SK-N-SH treated with all-trans-retinoic acid at 6 μM for 48 hours (cell line): ENCODE measurements at regions not wholly inside any gene's neighbourhood (a gene's known extent, or its start where the extent isn't known, plus 50 kb on each side); places are given as distances from the start of the nearest gene placed in this dataset.

Experiments
- ATAC-seq: fragments of 200-7000 bp; cut with Tn5 transposase; 3 replicates; pipeline ENCODE4 v1.9.1; 2020; ENCODE audit warnings: mild to moderate bottlenecking, moderate library complexity
- CSDC2 ChIP-seq: fragments of 250-450 bp; sonication (Bioruptor Pico); IDR thresholded peaks from 2 replicates; pipeline ENCODE4 v1.5.0; 2020; ENCODE audit warnings: mild to moderate bottlenecking, moderate library complexity
- CSRNP3 ChIP-seq: fragments of 250-450 bp; sonication (Bioruptor Pico); IDR thresholded peaks from 2 replicates; pipeline ENCODE4 v1.5.1; 2021; ENCODE audit warnings: mild to moderate bottlenecking, moderate library complexity
- ESRRG ChIP-seq: fragments of 250-450 bp; sonication (Bioruptor Pico); IDR thresholded peaks from 2 replicates; pipeline ENCODE4 v1.6.1; 2021; ENCODE audit warnings: mild to moderate bottlenecking
- GLIS3 ChIP-seq: fragments of 250-450 bp; sonication (Bioruptor Pico); IDR thresholded peaks from 2 replicates; pipeline ENCODE4 v1.5.0; 2020; ENCODE audit warnings: mild to moderate bottlenecking, moderate library complexity
- ISL1 ChIP-seq: fragments of 250-450 bp; sonication (Bioruptor Pico); IDR thresholded peaks from 2 replicates; pipeline ENCODE4 v2.1.2; 2022; ENCODE audit warnings: mild to moderate bottlenecking, moderate library complexity
- PATZ1 ChIP-seq: fragments of 250-450 bp; sonication (Bioruptor Pico); IDR thresholded peaks from 2 replicates; pipeline ENCODE4 v1.8.0; 2020; ENCODE audit warnings: mild to moderate bottlenecking, moderate library complexity, borderline replicate concordance
- POU6F1 ChIP-seq: fragments of 250-450 bp; sonication (Bioruptor Pico); IDR thresholded peaks from 2 replicates; pipeline ENCODE4 v1.8.0; 2021; ENCODE audit warnings: low read depth, mild to moderate bottlenecking, moderate library complexity, borderline replicate concordance
- PPARA ChIP-seq: fragments of 250-450 bp; sonication (Bioruptor Pico); IDR thresholded peaks from 2 replicates; pipeline ENCODE4 v1.5.0; 2020; ENCODE audit warnings: mild to moderate bottlenecking, borderline replicate concordance
- RARB ChIP-seq: fragments of 250-450 bp; sonication (Bioruptor Pico); IDR thresholded peaks from 2 replicates; pipeline ENCODE4 v1.8.0; 2021; ENCODE audit warnings: mild to moderate bottlenecking, moderate library complexity
- SNAI2 ChIP-seq: fragments of 250-450 bp; sonication (Bioruptor Pico); IDR thresholded peaks from 2 replicates; pipeline ENCODE4 v1.5.0; 2020; ENCODE audit warnings: mild to moderate bottlenecking, moderate library complexity
- TCF4 ChIP-seq: fragments of 250-450 bp; sonication (Bioruptor Pico); IDR thresholded peaks from 2 replicates; pipeline ENCODE4 v1.8.0; 2021; ENCODE audit warnings: mild to moderate bottlenecking, moderate library complexity, borderline replicate concordance
- TOX ChIP-seq: fragments of 250-450 bp; sonication (Bioruptor Pico); IDR thresholded peaks from 2 replicates; pipeline ENCODE4 v1.8.0; 2021; ENCODE audit warnings: mild to moderate bottlenecking, moderate library complexity, borderline replicate concordance
- TSHZ2 ChIP-seq: fragments of 250-450 bp; sonication (Bioruptor Pico); IDR thresholded peaks from 2 replicates; pipeline ENCODE4 v1.5.0; 2020; ENCODE audit warnings: mild to moderate bottlenecking, moderate library complexity
- ZC3H10 ChIP-seq: fragments of 250-450 bp; sonication (Bioruptor Pico); IDR thresholded peaks from 2 replicates; pipeline ENCODE4 v1.5.1; 2021; ENCODE audit warnings: mild to moderate bottlenecking, moderate library complexity
- ZFP3 ChIP-seq: fragments of 250-450 bp; sonication (Bioruptor Pico); IDR thresholded peaks from 2 replicates; pipeline ENCODE4 v1.5.0; 2020; ENCODE audit warnings: mild to moderate bottlenecking, moderate library complexity
- ZFP30 ChIP-seq: fragments of 450-650 bp; formaldehyde crosslinking; IDR thresholded peaks from 2 replicates; pipeline ENCODE4 v1.5.0; 2022; ENCODE audit warnings: mild to moderate bottlenecking, moderate library complexity
- ZNF565 ChIP-seq: fragments of 450-650 bp; formaldehyde crosslinking; conservative IDR thresholded peaks from 2 replicates; pipeline ENCODE4 v1.5.0; 2020; ENCODE audit warnings: low read depth, mild to moderate bottlenecking, moderate library complexity
- ZNF70 ChIP-seq: fragments of 450-650 bp; formaldehyde crosslinking; IDR thresholded peaks from 2 replicates; pipeline ENCODE4 v1.5.0; 2020; ENCODE audit warnings: mild to moderate bottlenecking, moderate library complexity
- ZNF8 ChIP-seq: fragments of 450-650 bp; formaldehyde crosslinking; IDR thresholded peaks from 2 replicates; pipeline ENCODE4 v1.5.0; 2020; ENCODE audit warnings: mild to moderate bottlenecking, moderate library complexity

- no peak for ATAC-seq
- TF ChIP-seq ESRRG (CRISPR knock-in tag): no peak
- no peak for TF ChIP-seq CSRNP3 (CRISPR knock-in tag)
Measured at GRCh38 chr16:22692034-22692433, 121.9 kb upstream of the HS3ST2 start.

GRCh38 chr16:22692916-22693637, 120.9 kb upstream of the HS3ST2 start:
- no peak for ATAC-seq
- TF ChIP-seq TOX (CRISPR knock-in tag) (no peak), RARB (CRISPR knock-in tag) (no peak), GLIS3 (no peak), CSRNP3 (CRISPR knock-in tag) (no peak), ESRRG (CRISPR knock-in tag) (no peak), TCF4 (CRISPR knock-in tag) (no peak), ISL1 (CRISPR knock-in tag) (no peak), TSHZ2 (CRISPR knock-in tag) (no peak), ZFP30 (CRISPR knock-in tag) (no peak), SNAI2 (CRISPR knock-in tag) (no peak), PATZ1 (CRISPR knock-in tag) (no peak), ZC3H10 (CRISPR knock-in tag) (no peak)

GRCh38 chr16:22693638-22694340, 120.2 kb upstream of the HS3ST2 start:
- TF ChIP-seq RARB (CRISPR knock-in tag) (no peak), ZFP3 (no peak), CSDC2 (no peak), TSHZ2 (CRISPR knock-in tag) (no peak), ZNF70 (CRISPR knock-in tag) (no peak), POU6F1 (CRISPR knock-in tag) (no peak), ISL1 (CRISPR knock-in tag) (no peak), ZC3H10 (CRISPR knock-in tag) (no peak), ZNF8 (no peak), PATZ1 (CRISPR knock-in tag) (no peak), ZNF565 (CRISPR knock-in tag) (no peak), TCF4 (CRISPR knock-in tag) (no peak), PPARA (no peak), GLIS3 (no peak), CSRNP3 (CRISPR knock-in tag) (no peak), ZFP30 (CRISPR knock-in tag) (no peak)
- ATAC-seq: no peak
